Femur (tissue), 1 donor: ENCODE measurements at regions not wholly inside any gene's neighbourhood (a gene's known extent, or its start where the extent isn't known, plus 50 kb on each side); places are given as distances from the start of the nearest gene placed in this dataset.

Experiments used
- DNase-seq: peaks from one replicate; pipeline ENCODE4 v3.0.0-alpha.2; 2017

GRCh38 chr15:101590785-101591184 lies 61.4 kb downstream of the TM2D3 start:
- DNase-seq = no peak

DNA sequence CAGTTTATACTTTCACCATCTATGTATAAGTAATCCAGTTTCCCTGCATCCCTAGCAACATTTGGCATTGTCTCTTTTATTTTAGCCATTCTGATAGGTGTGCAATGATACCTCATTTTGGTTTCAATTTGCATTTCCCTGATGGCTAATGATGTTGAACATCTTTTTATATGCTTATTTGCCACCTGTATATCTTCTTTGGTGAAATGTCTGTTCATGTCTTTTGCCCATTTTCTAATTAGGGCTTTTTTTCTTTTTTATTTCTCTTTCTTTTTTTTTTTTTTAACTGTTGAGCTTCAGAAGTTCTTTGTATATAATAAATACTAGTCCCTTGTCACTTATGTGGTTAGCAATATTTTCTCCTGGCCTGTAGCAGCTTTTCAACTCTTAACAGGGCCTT lies 68.9 kb downstream of the TM2D3 start:
- no peak for DNase-seq

DNA sequence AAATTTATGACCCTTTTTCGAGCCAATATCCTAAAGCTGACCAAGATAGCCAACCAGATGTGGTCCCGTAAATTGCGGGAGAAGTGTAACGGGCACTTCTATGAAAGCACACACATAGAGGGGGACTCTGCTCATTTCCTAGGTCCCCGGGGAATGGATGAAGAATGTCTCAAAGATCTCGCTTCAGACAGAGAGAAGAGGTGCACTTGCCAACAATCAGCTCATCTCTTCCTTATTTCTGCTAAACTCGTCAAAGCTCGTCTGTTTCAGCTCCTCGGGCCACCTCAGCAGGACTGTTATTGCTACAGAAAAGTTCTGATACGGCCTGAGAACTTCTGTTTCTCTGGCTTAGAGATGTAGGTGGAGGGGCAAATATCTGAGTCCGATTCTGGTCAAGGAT lies 71.8 kb downstream of the TM2D3 start:
- DNase-seq = no peak

- DNase-seq = no peak
Measured at GRCh38 chr15:101579631-101580163, 72.5 kb downstream of the TM2D3 start.

DNA sequence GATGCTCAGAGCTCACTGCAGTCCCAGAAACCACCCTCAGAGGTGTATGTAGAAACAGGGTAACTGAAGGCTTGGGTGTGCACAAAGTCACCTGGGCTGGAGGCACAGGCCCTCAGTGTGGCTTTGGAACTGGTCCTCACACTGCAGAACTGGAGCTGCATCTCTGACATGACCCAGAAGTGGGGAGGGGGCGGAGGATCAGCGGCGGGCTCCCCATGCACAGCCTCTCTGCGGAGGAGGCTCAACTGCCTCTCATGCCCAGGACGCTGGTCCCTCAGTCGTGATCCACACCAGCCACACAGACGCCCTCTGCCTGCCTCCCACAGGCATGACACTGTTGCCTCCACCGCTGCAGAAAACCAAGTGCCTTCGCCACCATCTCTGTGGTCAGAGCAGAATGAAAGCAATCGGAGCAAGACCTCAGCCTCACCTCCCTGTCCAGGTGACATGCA lies 73.7 kb downstream of the TM2D3 start:
- no peak for DNase-seq

GRCh38 chr15:101573951-101574350 lies 78.2 kb downstream of the TM2D3 start:
- no peak for DNase-seq

DNA sequence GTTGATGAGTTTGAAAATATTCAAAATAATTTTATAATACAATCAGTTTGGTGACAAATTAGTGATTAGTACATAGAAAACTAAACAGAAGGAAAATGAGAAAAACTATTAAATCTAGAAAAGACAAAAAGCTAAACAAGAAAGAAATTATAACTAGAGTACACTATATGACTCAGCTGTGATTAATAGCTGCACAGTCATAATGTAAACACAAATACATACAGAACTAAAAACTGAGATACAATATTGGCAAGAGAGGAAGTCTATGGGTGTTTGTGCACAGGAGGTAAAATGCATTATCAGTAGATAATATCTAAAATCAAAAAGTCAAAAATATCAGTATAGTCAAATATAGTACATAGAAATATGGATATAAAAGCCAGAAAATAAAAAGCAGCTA lies 80.7 kb upstream of the PCSK6 start:
- no peak for DNase-seq

DNA sequence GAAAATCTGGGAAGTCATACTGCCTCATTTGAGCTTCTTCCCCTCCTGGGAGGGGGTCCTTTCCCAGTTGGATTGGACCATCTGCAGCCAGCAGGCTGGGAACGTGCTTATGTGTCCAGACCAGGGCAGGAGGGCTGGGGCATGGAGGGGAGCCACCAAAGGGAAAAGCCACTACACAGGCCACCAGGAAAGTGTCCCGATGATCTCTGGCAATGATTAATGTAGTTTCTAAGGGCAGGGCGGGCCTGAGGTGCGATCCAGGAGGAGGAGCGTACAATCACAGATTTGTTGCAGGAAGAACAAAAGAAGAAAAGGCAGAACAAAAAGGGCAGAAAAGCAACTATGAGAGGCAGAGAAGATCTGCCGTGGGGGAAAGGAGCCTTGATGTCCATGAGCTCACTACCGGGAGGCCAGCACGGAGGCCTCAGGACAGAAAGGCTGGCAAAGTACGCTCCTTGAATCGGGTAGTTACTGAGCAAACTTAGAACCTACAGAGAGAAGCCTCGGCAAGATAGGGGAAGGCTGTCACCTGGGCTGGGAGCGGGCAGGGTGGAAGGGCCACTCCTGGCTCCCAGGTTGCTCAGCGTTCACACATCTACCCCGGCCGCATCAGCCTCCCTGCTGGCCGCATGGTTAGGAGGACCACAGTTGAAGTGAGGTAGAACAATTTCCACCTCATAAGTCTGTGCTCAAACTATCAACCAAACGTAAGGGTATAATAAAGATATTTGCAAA lies 79.5 kb upstream of the PCSK6 start:
- DNase-seq = no peak

GRCh38 chr15:101568309-101568708 lies 78.8 kb upstream of the PCSK6 start:
- no peak for DNase-seq

GRCh38 chr15:101566748-101567488 lies 77.4 kb upstream of the PCSK6 start:
- DNase-seq = no peak

DNA sequence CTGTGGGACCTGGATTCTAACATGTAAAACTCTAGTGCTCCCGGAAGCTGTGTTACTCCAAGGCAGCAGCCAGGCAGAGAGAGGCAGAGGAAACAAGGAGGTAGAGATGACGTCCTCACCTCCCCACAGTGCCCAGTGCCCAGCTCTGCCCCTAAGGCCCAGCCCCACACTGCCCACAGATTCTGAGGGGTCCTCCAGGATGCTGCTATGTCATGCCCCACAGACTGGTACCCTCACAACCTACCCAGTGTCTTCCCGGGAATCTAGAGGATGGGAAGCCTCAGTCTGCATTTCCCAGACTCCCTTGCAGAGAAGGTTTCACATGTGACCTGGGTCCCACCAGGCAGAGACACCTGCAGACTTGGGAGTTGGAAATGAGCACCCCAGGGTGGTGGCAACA lies 75.9 kb upstream of the PCSK6 start:
- DNase-seq = no peak

- no peak for DNase-seq
Measured at GRCh38 chr15:101563176-101563796, 73.8 kb upstream of the PCSK6 start.

DNA sequence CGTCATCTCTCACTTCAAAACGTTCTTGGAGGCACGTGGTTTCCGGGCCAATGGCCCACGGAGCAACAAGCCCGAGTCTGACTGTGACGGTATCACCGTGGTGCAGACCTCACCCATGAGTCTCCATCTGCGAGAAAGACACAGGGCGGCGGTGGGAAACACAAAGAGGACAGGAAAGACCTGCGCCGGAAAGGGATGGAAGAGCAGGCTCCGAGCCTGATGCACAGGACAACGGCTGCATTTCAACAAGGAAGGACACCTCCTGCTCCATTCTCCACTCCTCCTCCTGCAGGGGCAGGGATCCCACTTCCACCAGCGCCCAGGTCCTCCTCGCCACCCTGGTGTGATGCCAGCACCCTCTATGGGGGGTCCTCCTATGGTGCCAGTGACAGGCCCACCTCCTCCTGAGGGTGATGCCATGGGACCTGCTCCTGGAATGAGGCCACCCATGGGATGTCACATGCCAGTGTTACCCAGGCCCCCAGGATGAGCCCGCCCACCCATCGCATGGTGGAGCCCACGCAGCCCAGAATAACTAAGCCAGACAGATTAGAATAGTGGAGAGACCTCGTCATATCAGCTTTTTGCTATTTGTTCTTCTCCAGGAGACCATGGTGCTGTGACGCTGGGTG lies 73.0 kb upstream of the PCSK6 start:
- DNase-seq = peak; percentile 23

GRCh38 chr15:101561584-101561906 lies 72.0 kb upstream of the PCSK6 start:
- DNase-seq = peak; percentile 11

DNA sequence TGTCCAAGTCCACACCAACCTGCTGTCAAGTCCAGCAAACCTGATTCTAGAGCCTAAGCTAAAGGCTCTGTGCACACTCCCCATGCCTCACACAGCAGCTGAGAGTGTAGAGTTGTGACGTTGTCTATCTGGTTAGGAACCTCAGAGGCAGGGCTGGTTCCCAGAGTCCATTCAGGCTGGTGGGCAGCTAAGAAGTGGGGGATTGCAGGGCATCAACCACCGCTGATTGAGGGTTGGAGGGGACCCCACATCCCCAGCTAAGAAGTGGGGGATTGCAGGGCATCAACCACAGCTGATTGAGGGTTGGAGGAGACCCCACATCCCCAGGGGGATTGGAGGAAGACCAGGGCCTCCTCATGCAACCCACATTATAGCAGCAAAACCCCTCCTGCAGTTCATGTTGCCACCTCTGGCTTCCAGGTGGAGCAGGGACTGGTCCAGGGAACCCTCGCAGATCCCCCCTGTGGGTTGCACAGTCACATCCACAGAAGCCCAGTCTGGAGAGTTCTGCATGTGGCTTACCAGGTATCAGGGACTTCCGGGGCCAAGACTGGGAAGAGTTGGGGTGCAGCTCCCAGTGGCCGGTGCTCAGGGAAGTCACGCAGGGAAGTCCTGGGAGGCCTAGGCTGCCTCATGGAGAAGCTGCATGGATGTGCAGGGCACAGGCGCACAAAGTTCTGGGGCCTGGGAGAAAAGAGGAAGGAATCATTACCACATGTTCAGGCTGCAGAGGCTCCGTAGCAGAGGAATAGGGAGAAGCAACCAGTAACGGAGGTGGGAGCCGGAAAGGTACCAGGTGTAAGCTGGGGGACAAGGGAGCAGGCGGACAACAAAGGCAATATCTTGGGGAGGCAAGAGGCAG lies 71.4 kb upstream of the PCSK6 start:
- peak; percentile 13 for DNase-seq

DNA sequence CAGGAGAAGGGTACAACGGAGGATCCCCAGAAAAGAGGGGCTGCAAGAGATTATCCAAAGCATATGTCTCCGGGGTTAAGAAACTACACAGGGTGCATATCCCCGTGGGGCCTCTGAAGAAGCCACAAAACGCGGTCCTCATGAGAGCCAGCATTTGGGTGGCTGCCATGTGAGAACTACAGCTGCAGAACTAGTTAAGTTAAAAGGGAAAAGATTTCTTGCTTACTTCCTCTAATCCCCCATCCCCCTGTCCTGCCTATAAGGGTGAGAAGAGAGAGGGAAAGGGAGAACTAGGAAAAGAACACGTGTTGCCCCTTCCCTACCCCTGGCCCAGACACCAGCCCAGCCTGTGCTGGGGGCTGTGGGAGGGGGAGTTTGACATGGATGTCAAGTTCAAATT lies 70.4 kb upstream of the PCSK6 start:
- peak; percentile 18 for DNase-seq

DNA sequence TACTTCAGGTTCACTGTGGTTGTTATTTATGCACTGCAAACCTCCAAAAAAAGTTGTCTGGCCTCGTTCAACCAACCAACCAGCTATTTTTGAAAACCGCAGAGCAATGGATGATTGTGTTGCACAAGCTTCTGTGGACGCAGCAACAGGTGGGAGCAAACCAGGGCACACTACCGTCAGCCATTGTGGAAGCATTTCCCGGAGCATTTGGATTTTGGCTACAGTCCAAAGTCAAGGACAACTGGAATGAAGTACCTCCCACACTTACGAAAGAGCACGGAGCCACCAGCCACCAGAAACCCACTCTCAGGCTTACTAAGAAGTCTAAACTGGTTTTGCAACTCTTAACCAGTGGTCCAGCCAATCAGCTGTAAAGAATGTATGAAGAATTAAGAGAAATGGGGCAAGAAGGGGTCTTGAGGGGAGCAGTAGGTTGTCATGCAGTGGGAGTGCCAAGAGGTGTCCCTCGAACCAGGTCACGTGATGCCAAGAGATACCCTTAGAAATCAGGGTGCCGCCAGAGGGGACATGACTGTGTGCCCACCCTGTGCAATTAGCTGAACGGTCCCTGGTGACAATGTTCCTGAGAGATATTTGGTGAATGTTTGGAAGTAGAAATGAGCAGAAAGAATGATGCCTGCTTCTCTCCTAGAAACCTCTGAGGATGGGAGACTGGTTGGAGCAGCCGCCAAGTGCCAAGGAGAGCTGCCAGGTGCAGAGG lies 68.9 kb upstream of the PCSK6 start:
- DNase-seq = peak; percentile 47

DNA sequence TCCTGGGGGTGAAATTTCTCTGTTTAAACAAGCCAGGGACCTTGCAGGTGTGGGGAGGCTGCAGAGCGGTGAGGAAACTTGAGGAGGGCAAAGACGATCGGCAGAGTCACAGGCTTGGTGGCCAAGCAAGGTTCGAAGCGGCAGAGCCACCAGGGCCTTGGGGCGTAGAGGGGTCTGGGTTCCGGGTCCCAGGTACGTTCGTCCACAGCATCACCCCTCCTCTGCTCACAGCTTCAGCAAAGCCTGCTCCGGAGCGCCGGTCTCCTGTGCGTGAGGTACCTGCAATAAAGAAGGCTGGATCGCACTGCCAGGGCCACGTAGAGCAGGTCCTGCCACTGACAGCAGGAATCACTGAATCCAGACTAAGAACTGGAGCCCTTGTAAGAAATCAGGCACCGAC lies 66.8 kb upstream of the PCSK6 start:
- DNase-seq = no peak

- DNase-seq = peak; percentile 13
Measured at GRCh38 chr15:101554115-101554915, 64.8 kb upstream of the PCSK6 start.

DNA sequence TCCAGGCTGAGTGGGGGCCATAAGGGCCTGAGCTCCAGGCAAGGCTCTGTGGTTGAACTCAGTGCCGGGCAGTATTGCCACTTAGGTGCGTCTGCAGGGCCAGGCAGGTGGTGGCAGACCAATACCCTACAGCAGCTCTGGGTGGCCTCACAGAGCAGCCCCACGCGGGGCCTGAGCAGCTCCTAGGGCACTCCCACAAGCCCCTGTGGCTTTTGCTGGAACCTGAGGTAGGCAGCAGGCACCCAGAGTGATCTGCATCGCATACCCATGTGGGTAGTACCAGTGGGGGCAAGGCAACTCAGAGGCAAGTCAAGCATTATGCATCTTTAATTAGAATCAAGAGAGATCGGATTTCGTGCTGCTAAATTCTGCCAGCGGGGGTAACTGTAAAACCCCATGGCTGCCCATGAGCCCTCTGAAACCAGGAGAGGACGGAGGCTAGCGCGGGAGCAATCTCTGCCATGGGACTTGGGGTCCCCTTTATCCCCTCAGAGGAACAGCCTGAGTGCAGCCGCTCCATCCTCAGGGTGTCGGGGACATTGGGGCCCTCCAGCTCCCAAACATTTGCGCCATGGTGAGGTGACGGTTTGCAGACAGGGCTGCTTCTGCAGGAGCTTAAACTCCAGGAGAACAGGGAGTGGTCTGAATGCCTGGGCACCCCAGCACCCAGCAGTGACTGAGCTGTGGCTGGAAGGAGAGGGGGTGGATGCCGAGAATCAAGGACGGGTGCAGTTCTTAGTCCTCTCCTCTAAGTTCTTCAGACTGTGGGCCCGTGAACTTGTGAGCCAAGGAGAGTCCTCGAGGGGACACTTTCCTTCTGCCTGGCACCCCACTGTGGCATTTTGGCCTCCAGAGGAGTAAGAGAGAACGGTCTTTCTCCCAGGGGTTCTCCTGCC lies 62.4 kb upstream of the PCSK6 start:
- peak; percentile 14 for DNase-seq
